NCI-H510A treated with DMSO at 0.1 percent for 48 hours (cell line): ENCODE measurements at regions not wholly inside any gene's neighbourhood (a gene's known extent, or its start where the extent isn't known, plus 50 kb on each side); places are given as distances from the start of the nearest gene placed in this dataset.

Experiments
- DNase-seq: peaks from one replicate; lab custom pipeline; 2025; lab: John Stamatoyannopoulos, UW

DNA sequence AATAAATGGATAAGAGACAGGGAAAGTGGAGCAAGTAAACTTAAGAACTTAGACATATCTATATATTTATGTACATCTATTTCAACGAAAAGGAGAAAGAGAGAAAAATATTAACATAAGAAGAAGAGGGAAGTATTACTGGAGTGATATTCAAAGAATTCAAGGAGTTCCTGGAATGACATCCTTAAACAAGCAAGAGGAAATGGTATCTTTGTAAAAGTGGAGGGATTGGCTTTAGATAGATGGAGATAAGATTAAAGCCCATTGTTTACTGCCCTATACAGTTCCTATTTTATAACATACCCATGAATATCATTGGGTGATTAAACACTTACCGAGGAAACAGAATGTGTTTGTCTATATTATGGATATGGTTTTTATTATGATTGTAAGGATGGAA is 1036.3 kb downstream of the TTLL7 start:
- no peak for DNase-seq

DNA sequence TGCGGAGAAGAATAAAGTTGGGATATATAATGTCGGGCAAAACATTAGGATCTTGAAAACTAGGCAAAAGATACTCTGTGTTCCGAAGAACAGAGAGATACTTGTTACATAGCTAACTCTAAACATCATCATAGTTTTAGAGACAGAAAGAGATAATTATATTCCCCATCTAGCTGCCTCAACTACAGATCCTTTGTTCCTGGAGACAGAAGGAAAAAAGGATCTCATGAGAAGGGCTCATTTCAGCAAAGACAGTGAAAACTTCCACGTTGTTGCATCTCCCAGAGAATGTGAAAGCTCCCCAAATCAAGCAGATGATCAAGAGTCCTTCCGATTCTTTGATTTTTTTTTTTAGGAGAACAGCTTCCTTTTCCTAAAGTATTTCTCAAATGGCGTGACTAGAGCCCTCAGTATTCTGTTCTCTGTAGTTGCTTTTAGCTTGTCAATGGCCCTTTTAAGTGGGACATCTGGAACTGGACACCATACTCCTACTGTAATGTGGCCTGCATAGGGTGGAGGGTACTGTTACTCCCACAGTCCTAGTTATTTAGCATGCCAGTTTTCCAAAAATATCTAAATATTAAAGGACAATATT is 1048.2 kb downstream of the TTLL7 start:
- DNase-seq = no peak

GRCh38 chr1:82948386-82948785 is 1050.5 kb downstream of the TTLL7 start:
- DNase-seq = no peak

GRCh38 chr1:82947278-82947677 is 1051.7 kb downstream of the TTLL7 start:
- no peak for DNase-seq

DNA sequence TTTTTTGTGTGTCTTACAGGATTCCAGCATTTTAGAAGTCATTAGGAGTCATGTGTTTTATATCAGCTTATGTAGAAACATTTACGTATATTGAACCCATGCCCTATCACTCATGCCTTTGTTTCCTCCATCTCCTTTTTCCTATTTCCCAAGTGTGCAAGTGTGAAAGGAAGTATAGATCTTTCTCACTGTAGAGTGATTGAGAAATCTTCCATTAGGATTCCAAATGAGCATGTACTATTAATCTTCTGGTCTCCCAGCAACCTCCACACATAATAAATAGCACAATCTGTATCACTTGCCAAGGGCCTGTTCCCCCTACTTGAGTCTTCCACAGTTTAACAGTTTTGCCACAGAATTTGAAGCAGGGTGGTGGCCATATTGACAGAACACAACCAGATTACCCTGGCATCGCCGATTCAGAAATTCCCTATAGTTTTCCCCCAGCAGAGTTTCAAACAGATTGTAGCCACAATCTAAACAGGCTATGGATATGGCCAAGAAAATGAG is 1052.8 kb downstream of the TTLL7 start:
- DNase-seq = no peak

GRCh38 chr1:82944822-82945221 is 1054.1 kb downstream of the TTLL7 start:
- DNase-seq = no peak

- no peak for DNase-seq
Observed at GRCh38 chr1:82934074-82934473, 1064.9 kb downstream of the TTLL7 start.

DNA sequence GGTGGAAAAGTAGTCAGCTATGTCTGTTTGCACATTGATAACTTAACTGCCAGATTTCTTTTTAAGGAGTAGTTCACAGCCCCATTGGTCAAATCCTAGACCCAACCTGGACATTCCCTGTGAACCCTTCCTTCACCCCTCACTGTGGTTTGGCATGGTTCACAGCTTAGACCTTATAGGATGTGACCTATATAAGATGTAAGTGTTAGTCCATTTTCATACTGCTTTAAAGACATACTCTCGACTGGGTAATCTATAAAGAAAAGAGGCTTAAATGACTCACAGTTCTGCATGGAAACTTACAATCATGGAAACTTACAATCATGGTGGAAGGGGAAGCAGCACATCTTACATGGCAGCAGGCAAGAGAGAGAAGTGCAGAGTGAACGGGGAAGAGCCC is 1066.2 kb downstream of the TTLL7 start:
- no peak for DNase-seq

GRCh38 chr1:82932207-82932606 is 1066.7 kb downstream of the TTLL7 start:
- DNase-seq = no peak

- no peak for DNase-seq
Observed at GRCh38 chr1:82931006-82931405, 1067.9 kb downstream of the TTLL7 start.

DNA sequence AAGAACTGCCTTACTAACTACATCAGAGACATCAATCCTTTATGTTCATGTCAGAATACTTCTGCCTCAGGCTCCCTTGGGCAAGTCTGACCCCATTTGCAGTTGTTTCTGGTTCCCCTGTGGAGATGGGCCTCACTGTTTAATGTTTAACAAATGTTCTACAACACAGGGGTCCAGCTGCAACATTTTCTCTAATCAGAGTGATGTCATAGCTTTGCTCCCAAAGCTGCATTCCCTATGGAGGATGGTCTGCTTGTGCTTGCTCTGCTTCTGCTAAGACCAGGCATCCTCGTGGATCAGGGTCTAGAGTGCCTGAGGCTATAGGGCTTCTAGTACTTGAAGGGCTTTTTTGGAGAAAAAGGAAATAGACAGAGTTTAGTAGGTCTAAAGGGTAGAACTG is 1071.2 kb downstream of the TTLL7 start:
- no peak for DNase-seq

DNA sequence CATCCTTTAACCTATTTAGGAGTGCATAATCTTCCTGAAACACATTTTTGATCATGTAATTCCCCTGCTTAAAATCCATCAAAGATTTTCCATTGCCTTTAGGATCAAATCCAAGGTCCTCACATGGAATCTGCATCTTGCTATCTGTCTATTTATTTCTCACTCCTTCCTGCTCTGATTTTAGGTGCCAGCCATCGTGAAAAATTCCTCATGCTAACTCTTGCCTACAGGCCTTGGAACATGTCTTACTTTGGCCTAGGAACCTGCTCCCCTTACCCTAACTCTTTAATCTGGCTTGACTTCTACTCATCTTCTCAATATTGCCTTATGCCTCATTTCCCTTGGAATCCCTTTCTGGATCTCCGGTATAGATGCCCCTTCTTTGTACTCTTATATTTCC is 1074.3 kb downstream of the TTLL7 start:
- DNase-seq = no peak

DNA sequence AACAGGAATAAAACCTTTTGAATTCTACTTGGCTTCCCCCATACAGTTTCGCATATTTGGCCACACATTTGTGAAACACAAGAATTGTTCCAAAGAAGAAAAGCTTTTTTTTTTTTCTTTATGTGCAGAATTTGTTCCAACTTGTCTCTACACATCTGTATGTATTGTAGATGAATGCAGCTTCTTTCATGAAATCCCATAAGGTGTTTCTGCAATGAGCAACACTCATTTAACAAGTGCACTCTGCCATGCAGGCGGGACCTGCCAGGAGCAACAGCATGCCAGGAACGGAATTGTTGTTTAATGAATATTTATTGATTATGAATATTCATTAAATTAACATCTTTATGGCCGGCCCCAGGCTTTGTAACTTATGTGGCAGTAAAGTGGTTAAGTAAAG is 1075.0 kb downstream of the TTLL7 start:
- no peak for DNase-seq

DNA sequence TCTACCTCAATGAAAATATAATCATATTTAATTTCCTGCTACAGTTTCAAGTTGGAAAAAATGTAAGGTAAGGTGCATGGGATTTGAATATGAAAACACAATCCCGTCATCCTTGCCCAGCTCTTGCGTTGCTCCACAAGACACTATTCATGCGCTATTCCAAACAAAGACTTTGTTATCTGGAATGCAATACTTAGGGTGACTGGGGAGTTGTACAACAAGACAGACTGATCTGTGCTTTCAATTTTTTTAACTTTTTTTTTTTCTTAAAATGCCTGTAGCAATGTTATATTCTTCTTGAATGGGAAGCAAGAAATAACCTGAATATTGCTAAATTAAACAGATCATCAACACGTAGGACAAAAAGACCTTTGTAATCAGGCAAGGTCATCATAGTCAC is 1077.2 kb downstream of the TTLL7 start:
- DNase-seq = no peak

- DNase-seq = no peak
Observed at GRCh38 chr1:82920418-82921248, 1078.3 kb downstream of the TTLL7 start.

DNA sequence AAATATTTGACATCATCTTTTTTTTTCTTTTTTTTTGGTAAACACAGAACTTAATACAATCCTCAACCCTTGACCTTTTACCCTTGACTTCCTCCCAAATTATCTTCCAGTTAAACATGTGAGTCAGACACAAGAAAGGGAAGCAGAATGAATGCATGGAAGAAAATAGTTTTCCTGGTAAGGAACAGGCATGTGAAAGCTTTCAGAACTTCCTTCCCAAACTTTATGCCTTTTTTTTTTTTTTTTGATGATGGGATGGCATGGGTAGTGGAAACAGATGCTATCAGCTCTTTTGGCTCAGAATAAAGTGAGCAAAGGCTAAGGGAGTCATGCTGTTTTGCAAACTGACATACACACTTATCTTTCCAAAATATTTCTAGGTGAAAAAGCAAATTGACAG is 1079.1 kb downstream of the TTLL7 start:
- no peak for DNase-seq

GRCh38 chr1:82907313-82907712 is 1091.6 kb downstream of the TTLL7 start:
- no peak for DNase-seq

DNA sequence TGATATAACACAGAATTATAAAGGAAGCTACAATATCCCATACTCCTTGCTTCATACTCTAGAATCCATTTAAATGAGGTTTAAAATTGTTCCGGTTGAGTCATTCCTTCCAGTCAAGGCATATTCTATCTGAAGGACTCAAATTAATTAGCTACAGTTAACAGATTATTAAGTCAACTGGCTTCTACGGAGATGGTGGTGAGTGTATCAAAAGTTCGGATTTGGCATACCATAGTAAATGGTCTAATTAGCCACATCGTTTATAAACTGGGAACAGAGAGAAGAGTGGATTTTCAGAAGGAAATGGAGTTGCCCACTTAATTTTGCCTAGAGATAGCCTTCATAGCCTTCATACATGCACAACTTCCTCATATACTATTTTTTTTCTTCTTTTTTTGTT is 1095.3 kb downstream of the TTLL7 start:
- DNase-seq = no peak

DNA sequence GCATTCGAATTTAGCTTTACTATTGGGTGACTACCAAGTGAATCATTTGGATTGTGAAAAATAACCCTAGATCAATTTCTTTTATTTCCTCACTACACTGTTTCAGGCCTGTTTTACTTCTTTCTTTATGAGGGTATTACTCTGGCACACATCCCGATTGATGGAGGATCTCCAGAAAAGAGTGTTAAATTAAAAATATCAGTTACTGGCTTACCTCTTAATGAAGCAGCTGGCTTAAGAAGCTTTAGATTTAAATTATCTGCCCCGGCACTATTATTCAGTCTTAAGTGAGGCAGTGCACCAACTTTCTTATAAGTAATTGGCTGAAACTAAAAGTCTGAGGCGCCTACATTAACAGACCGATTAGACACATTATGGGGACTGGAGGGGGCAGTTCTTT is 1097.4 kb downstream of the TTLL7 start:
- no peak for DNase-seq

GRCh38 chr1:82901118-82901517 is 1097.8 kb downstream of the TTLL7 start:
- no peak for DNase-seq

GRCh38 chr1:82899017-82899416 is 1098.3 kb downstream of the ADGRL2 start:
- no peak for DNase-seq

- DNase-seq = no peak
Observed at GRCh38 chr1:82897549-82897948, 1096.8 kb downstream of the ADGRL2 start.

DNA sequence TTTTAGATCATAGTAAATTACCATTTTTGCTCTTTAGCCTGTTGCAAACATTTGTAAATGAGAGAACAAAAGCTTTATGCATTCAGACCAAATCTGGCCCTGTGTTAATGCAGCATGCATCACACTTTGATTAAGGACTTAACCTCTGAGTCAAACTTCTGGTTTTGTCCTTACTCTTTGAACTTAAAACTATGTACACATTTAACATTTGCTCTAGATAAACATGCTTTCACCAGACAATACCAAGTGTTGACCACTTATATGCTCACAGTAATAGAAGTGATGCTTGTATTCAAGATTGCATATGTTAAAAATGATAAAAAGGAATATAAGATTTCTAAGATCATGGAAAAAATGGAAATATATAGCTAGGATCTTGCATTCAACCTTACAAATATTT is 1095.3 kb downstream of the ADGRL2 start:
- DNase-seq = peak; percentile 64

- DNase-seq = no peak
Observed at GRCh38 chr1:82894635-82895034, 1093.9 kb downstream of the ADGRL2 start.
